ENCODE measurements at regions not wholly inside any gene's neighbourhood (a gene's known extent, or its start where the extent isn't known, plus 50 kb on each side); places are given as distances from the start of the nearest gene placed in this dataset.

DNA sequence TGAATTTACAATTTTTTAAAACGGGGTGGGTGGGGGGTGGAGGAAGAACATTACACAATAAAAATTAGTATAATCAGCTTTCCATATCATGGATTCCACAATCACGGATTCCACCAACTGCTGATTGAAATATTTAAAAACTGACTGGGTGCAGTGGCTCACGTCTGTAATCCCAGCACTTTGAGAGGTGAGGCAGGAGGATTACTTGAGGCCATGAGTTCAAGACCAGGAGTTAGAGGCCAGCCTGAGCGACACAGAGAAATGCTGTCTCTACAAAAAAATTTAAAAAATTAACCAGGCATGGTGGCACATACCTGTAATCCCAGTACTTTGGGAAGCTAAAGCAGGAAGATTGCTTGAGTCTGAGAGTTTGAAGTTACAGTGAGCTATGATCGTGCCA is 254.7 kb downstream of the ATG4C start:
- no peak for DNase-seq (ENCODE audit: low spot score)
- in situ Hi-C loops (cut with MboI; ENCODE audit: low pct_unique_long_range_greater_than_20kb, low sequenced_read_pairs, unreplicated experiment) = no loop called here
- TF ChIP-seq, protein P1, sequence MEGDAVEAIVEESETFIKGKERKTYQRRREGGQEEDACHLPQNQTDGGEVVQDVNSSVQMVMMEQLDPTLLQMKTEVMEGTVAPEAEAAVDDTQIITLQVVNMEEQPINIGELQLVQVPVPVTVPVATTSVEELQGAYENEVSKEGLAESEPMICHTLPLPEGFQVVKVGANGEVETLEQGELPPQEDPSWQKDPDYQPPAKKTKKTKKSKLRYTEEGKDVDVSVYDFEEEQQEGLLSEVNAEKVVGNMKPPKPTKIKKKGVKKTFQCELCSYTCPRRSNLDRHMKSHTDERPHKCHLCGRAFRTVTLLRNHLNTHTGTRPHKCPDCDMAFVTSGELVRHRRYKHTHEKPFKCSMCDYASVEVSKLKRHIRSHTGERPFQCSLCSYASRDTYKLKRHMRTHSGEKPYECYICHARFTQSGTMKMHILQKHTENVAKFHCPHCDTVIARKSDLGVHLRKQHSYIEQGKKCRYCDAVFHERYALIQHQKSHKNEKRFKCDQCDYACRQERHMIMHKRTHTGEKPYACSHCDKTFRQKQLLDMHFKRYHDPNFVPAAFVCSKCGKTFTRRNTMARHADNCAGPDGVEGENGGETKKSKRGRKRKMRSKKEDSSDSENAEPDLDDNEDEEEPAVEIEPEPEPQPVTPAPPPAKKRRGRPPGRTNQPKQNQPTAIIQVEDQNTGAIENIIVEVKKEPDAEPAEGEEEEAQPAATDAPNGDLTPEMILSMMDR (IDR thresholded peaks at IDR 0.05; ENCODE audit: extremely low read depth, insufficient read depth, missing control alignments) = no peak

DNA sequence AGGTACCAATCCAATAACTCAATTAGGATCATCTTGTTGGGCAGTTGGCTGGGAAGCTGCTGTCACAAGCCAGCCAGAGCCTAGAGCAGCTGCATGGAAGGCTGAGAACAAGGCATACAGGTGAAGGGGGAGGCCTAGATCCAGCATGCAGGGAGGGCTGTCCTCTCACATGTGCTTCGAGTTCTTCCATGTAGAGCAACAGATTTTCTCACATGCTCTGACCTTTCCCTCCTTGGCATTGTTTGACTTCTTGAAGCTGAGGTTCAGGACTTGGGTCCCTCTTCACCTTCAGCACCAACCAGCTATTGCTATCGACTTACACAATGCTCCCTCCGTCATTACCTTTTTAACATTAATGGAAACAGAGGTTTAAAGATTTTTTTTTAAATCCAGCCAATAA is 257.7 kb downstream of the ATG4C start:
- no peak for DNase-seq (ENCODE audit: low spot score)
- TF ChIP-seq, protein P1 (IDR thresholded peaks at IDR 0.05; ENCODE audit: extremely low read depth, insufficient read depth, missing control alignments) = no peak
- in situ Hi-C loops (cut with MboI; ENCODE audit: low pct_unique_long_range_greater_than_20kb, low sequenced_read_pairs, unreplicated experiment) = no loop called here

DNA sequence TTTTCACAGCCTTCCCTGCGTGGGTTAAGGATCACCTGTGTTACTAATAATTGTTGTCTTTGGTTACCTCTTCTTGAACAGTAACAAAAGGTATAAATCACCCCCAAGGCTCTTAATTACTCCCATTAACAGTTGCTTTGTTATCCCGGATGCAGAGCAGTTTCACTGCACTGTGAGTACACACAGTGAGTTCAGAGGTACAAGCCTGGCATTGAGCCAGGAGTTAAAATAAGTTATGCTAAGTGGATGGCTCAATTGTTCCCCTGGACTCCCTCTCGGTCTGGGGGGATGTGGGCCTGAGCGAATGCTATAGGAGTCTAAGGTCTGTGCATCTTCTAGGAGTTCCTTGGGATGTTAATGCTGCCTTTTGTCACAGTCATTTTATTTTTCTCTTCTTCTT is 258.3 kb downstream of the ATG4C start:
- in situ Hi-C loops (cut with MboI; ENCODE audit: low pct_unique_long_range_greater_than_20kb, low sequenced_read_pairs, unreplicated experiment) = no loop called here
- TF ChIP-seq, protein P1 (IDR thresholded peaks at IDR 0.05; ENCODE audit: extremely low read depth, insufficient read depth, missing control alignments) = no peak
- DNase-seq (ENCODE audit: low spot score) = no peak

DNA sequence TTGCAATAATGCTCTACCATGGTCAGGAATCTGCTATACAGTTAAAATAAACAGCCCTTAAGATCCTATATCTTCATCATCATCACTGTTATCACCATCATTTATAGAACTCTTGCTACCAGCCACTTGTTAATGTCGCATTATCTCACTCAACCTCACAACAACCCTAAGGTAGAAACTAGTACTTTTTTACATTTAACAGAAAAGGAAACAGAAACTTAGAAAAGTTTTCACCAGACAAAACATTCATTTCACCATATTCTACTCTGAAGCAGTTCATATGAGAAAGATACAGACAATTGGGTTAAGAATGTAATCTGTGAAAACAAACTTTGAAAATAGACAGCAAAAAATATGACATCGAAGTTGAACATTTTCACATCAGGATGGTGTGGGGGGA is 262.6 kb downstream of the ATG4C start:
- TF ChIP-seq, protein P1 (IDR thresholded peaks at IDR 0.05; ENCODE audit: extremely low read depth, insufficient read depth, missing control alignments) = no peak
- in situ Hi-C loops (cut with MboI; ENCODE audit: low pct_unique_long_range_greater_than_20kb, low sequenced_read_pairs, unreplicated experiment) = no loop called here
- no peak for DNase-seq (ENCODE audit: low spot score)

DNA sequence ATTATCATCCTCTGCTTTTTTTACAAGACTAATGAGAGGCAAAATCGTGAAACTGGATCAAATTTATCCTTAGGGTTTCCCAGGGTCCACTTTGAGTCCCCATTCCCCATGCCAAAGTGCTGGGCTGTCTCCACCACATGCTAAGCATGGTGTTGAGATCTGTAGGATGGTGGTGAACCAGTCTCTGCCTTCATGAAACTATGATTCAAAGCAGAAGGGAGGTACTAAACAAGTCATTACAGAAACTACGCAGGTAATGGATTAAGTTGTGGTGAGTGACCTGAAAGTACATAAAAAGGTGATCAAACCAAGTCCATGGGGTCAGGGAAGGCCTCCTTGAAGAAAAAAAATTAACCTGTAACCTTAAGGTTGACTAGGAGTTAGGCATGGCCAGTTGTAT is 265.2 kb downstream of the ATG4C start:
- TF ChIP-seq, protein P1 (IDR thresholded peaks at IDR 0.05; ENCODE audit: extremely low read depth, insufficient read depth, missing control alignments) = no peak
- in situ Hi-C loops (cut with MboI; ENCODE audit: low pct_unique_long_range_greater_than_20kb, low sequenced_read_pairs, unreplicated experiment) = no loop called here
- no peak for DNase-seq (ENCODE audit: low spot score)

DNA sequence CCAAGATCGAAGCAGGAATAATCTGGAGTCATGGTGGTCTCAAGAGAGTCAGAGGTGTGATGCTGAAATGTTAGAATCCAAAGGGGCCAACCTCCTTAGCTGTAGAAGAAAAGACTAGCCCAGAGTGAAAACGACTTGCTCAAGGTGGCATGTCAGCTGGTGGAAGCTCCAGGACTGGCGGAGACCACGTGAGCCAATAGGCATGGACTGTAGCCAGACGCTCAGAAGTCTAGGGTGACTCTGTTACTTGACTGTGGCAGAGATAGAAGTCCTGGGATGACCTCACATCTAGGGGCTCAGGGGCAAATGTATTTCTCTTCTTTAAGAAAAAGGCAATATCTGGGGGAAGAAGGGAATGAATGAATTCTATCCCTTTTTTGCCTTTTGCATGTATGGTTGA is 267.4 kb downstream of the ATG4C start:
- in situ Hi-C loops (cut with MboI; ENCODE audit: low pct_unique_long_range_greater_than_20kb, low sequenced_read_pairs, unreplicated experiment) = no loop called here
- no peak for DNase-seq (ENCODE audit: low spot score)
- TF ChIP-seq, protein P1 (IDR thresholded peaks at IDR 0.05; ENCODE audit: extremely low read depth, insufficient read depth, missing control alignments) = no peak

DNA sequence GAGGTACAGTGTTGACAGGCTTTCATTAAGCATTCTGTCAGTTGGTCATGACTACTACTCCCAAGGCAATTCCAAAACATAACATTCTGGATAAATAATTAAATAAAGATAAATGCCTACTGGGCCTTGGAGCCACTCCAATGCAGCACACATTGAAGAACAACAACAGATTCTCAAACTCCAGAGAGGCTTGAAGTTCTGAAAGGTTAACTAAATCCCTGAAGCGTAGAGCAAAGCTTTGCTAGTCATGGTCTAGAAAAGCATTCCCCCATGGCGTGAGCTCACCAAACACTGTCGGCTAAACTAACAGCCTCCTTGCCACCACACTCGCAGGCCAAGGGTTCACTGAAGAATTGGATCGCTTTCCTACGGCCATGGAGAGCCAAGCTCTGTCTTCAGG is 268.0 kb downstream of the ATG4C start:
- in situ Hi-C loops (cut with MboI; ENCODE audit: low pct_unique_long_range_greater_than_20kb, low sequenced_read_pairs, unreplicated experiment) = no loop called here
- TF ChIP-seq, protein P1 (IDR thresholded peaks at IDR 0.05; ENCODE audit: extremely low read depth, insufficient read depth, missing control alignments) = no peak
- DNase-seq (ENCODE audit: low spot score) = no peak

Data from GM13977 (cell line).